ENCODE measurements at regions not wholly inside any gene's neighbourhood (a gene's known extent, or its start where the extent isn't known, plus 50 kb on each side); places are given as distances from the start of the nearest gene placed in this dataset.

GRCh38 chr9:115891929-115892328, 261.7 kb upstream of the PAPPA start:
- TF ChIP-seq, protein P1, sequence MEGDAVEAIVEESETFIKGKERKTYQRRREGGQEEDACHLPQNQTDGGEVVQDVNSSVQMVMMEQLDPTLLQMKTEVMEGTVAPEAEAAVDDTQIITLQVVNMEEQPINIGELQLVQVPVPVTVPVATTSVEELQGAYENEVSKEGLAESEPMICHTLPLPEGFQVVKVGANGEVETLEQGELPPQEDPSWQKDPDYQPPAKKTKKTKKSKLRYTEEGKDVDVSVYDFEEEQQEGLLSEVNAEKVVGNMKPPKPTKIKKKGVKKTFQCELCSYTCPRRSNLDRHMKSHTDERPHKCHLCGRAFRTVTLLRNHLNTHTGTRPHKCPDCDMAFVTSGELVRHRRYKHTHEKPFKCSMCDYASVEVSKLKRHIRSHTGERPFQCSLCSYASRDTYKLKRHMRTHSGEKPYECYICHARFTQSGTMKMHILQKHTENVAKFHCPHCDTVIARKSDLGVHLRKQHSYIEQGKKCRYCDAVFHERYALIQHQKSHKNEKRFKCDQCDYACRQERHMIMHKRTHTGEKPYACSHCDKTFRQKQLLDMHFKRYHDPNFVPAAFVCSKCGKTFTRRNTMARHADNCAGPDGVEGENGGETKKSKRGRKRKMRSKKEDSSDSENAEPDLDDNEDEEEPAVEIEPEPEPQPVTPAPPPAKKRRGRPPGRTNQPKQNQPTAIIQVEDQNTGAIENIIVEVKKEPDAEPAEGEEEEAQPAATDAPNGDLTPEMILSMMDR (IDR thresholded peaks at IDR 0.05; ENCODE audit: insufficient read depth, low read length, poor library complexity, severe bottlenecking), result no peak
- no peak for TF ChIP-seq EZH2phosphoT487 (conservative IDR thresholded peaks at IDR 0.05; ENCODE audit: low read length)
